PC-9 (cell line): ENCODE measurements at regions not wholly inside any gene's neighbourhood (a gene's known extent, or its start where the extent isn't known, plus 50 kb on each side); places are given as distances from the start of the nearest gene placed in this dataset.

Experiments
- BruUV-seq: library from RNA; stranded (reverse); fragments of 400-500 nt; replicated peaks from 2 replicates; lab custom pipeline; 2021; lab: Mats Ljungman, UMichigan
- CTCF ChIA-PET: fragments of 300-600 bp; sonication (Branson Sonifier 250); formaldehyde crosslinking; loops from one replicate; lab custom pipeline; 2022; ENCODE audit warnings: antibody characterized with exemption; lab: Charles Lee
- POLR2A ChIA-PET: fragments of 300-600 bp; sonication (Branson Sonifier 250); formaldehyde crosslinking; loops from one replicate; lab custom pipeline; 2022; ENCODE audit warnings: antibody characterized with exemption; ENCODE audit not compliant: unreplicated experiment; lab: Charles Lee
- DNase-seq, 2 experiments: peaks; one replicate each; pipeline versions ENCODE4 v3.0.0 to v3.0.0-alpha.2; 2015 to 2022; ENCODE audit warnings: mixed read lengths in 1 of 2
- H2AFZ ChIP-seq: fragments of 200-600 bp; sonication (generic); 2 replicates; pipeline ENCODE4 v1.8.1; 2017; ENCODE audit warnings: antibody characterized with exemption
- H3F3A ChIP-seq: fragments of 200-600 bp; sonication (generic); 2 replicates; pipeline ENCODE4 v1.8.1; 2017; ENCODE audit warnings: antibody characterized with exemption, mild to moderate bottlenecking, low read depth; ENCODE audit not compliant: insufficient read depth
- H3K27ac ChIP-seq: fragments of 200-600 bp; sonication (generic); 2 replicates; pipeline ENCODE4 v1.6.1; 2016; ENCODE audit warnings: mixed run types
- H3K27me3 ChIP-seq: fragments of 200-600 bp; sonication (generic); 2 replicates; pipeline ENCODE4 v1.6.1; 2016; ENCODE audit warnings: low read depth, mixed run types; ENCODE audit not compliant: insufficient read depth
- H3K36me3 ChIP-seq: fragments of 200-600 bp; sonication (generic); 2 replicates; pipeline ENCODE4 v1.6.1; 2016; ENCODE audit warnings: low read depth, mixed run types
- H3K4me1 ChIP-seq: fragments of 200-600 bp; sonication (generic); replicated peaks from 2 replicates; pipeline ENCODE4 v1.6.1; 2016; ENCODE audit warnings: mixed run types; ENCODE audit not compliant: insufficient read depth
- H3K4me2 ChIP-seq: fragments of 200-600 bp; sonication (generic); 2 replicates; pipeline ENCODE4 v1.6.1; 2017; ENCODE audit warnings: mixed run types
- H3K4me3 ChIP-seq: fragments of 200-600 bp; sonication (generic); 2 replicates; pipeline ENCODE4 v1.6.1; 2016; ENCODE audit warnings: mixed run types
- H3K79me2 ChIP-seq: fragments of 200-600 bp; sonication (generic); 2 replicates; pipeline ENCODE4 v1.6.1; 2017; ENCODE audit warnings: low read depth, mixed run types
- H3K9me2 ChIP-seq: fragments of 200-600 bp; sonication (generic); 2 replicates; pipeline ENCODE4 v1.8.1; 2017; ENCODE audit warnings: mild to moderate bottlenecking; ENCODE audit not compliant: insufficient read depth
- H3K9me3 ChIP-seq: fragments of 200-600 bp; sonication (generic); 2 replicates; pipeline ENCODE4 v1.8.1; 2016; ENCODE audit warnings: low read depth; ENCODE audit not compliant: insufficient read depth
- H4K20me1 ChIP-seq: fragments of 200-600 bp; sonication (generic); 2 replicates; pipeline ENCODE4 v1.8.1; 2017; ENCODE audit not compliant: insufficient read depth
- CTCF ChIP-seq: fragments of 200-600 bp; sonication (generic); conservative IDR thresholded peaks from 2 replicates; pipeline ENCODE4 v1.6.1; 2017; ENCODE audit warnings: mixed run types, antibody characterized with exemption, mild to moderate bottlenecking, moderate library complexity
- EZH2 ChIP-seq: fragments of 200-600 bp; sonication (generic); IDR thresholded peaks from 2 replicates; pipeline ENCODE4 v1.8.0; 2017; ENCODE audit warnings: antibody characterized with exemption, low read depth
- intact Hi-C: fragments of 100-400 bp; cut with micrococcal nuclease; formaldehyde crosslinking; loops from one replicate; pipeline ENCODE4 v1.10.0; 2022; ENCODE audit not compliant: unreplicated experiment

DNA sequence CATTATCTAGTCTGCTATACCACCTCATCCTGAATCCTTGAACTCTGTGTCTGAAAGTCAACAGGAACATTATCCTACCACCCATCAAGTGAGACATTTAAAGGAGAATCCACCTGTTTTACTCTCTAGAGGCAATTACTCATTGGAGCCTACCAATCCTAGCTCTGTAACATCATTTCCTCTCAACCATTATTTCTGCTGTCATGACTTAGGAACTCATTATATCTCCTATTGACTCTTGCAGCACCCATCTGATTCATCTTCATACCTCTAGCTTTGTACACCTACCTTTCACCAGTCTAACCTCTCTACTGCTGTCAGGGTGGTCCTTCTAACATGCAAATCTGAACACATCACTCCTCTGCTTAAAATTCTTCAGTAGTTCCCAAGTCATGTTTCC, 481.5 kb downstream of the NFIB start:
- POLR2A ChIA-PET: no interaction called here
- Histone ChIP-seq H3K4me3 (no peak overlapping the region), H3K36me3 (no peaks in the 10 kb centered on the region)

GRCh38 chr9:13823026-13823425, 490.9 kb downstream of the NFIB start:
- DNase-seq: no peak
- H3K4me3 ChIP-seq: no peak overlapping the region
- no peaks in the 10 kb centered on the region for H3K79me2 ChIP-seq
- H3K4me1 ChIP-seq: no peaks in the 10 kb centered on the region
- H3K36me3 ChIP-seq: no peaks in the 10 kb centered on the region
- no peaks in the 10 kb centered on the region for H3K9me2 ChIP-seq
- no peaks in the 10 kb centered on the region for H3K27me3 ChIP-seq
- no peak overlapping the region for H2AFZ ChIP-seq
- POLR2A ChIA-PET: no interaction called here
- H3K27ac ChIP-seq: no peak overlapping the region
- no peaks in the 10 kb centered on the region for H4K20me1 ChIP-seq
- no peaks in the 10 kb centered on the region for H3K9me3 ChIP-seq
- H3F3A ChIP-seq: no peaks in the 10 kb centered on the region
- no peak overlapping the region for H3K4me2 ChIP-seq
- TF ChIP-seq EZH2: no peak
- no peak for TF ChIP-seq CTCF
- intact Hi-C loops: no loop called here
- no TSS peak for BruUV-seq
- CTCF ChIA-PET: no interaction called here

More for the DNA sequence above, 481.5 kb downstream of the NFIB start:
- Histone ChIP-seq H3K9me3 (no peaks in the 10 kb centered on the region; the same call in 1 of the 2 replicates), H2AFZ (no peak overlapping the region), H3F3A (no peaks in the 10 kb centered on the region), H3K4me2 (no peak overlapping the region), H3K27me3 (no peaks in the 10 kb centered on the region), H3K27ac (no peak overlapping the region), H3K79me2 (no peaks in the 10 kb centered on the region), H4K20me1 (no peaks in the 10 kb centered on the region), H3K9me2 (no peaks in the 10 kb centered on the region), H3K4me1 (no peaks in the 10 kb centered on the region)
- CTCF ChIA-PET: no interaction called here
- BruUV-seq: no TSS peak
- no peak for DNase-seq
- intact Hi-C loops: no loop called here
- no peak for TF ChIP-seq EZH2
- no peak for TF ChIP-seq CTCF

DNA sequence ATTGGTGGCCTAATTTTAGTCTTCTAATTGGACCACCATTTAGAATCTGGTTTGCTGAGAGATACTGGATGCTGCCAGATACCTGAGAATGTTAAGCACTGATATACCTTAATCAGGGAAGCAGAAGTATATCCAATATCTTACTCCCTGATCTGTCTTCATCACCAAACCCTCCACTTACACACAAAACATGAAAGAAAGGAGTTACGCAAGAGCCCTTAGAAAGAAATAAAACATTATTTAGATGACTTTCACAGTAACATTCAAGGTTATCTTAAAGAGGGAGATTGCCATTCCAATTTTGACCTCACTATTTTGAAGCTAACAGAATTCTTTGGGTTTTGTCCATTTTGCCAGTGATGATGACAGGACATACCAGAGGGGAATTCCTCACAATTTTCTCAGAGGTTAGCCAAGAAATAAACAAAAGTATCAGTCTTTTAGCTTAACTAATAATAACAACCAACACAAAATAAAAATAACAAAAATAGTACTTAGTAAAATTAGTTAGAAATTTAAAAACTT, 496.1 kb downstream of the NFIB start:
- Histone ChIP-seq H3K79me2 (no peaks in the 10 kb centered on the region), H3K9me3 (no peaks in the 10 kb centered on the region), H3K9me2 (no peaks in the 10 kb centered on the region), H3K27me3 (no peaks in the 10 kb centered on the region), H3K36me3 (no peaks in the 10 kb centered on the region), H3K4me1 (no peaks in the 10 kb centered on the region), H2AFZ (no peak overlapping the region), H4K20me1 (no peaks in the 10 kb centered on the region), H3K4me2 (no peak overlapping the region), H3K27ac (no peak overlapping the region), H3F3A (no peaks in the 10 kb centered on the region), H3K4me3 (no peak overlapping the region)
- intact Hi-C loops: no loop called here
- BruUV-seq: no TSS peak
- ChIA-PET CTCF (no interaction called here), POLR2A (no interaction called here)
- no peak for DNase-seq
- TF ChIP-seq EZH2 (no peak), CTCF (no peak)
